HG03565 (cell line): ENCODE measurements at regions not wholly inside any gene's neighbourhood (a gene's known extent, or its start where the extent isn't known, plus 50 kb on each side); places are given as distances from the start of the nearest gene placed in this dataset.
A peak's percentile ranks its signal among the peaks of the same experiment; 100 is the strongest.
"Not testable (repeated sequence)": the region's sequence is repeated elsewhere in the genome, so short reads cannot be mapped to it uniquely, and the experiment has no call there.

Source experiments
- ATAC-seq: cut with Tn5 transposase; IDR thresholded peaks from one replicate; pipeline ENCODE4 v1.9.1; 2021; ENCODE audit warnings: mild to moderate bottlenecking, moderate library complexity; ENCODE audit not compliant: unreplicated experiment

DNA sequence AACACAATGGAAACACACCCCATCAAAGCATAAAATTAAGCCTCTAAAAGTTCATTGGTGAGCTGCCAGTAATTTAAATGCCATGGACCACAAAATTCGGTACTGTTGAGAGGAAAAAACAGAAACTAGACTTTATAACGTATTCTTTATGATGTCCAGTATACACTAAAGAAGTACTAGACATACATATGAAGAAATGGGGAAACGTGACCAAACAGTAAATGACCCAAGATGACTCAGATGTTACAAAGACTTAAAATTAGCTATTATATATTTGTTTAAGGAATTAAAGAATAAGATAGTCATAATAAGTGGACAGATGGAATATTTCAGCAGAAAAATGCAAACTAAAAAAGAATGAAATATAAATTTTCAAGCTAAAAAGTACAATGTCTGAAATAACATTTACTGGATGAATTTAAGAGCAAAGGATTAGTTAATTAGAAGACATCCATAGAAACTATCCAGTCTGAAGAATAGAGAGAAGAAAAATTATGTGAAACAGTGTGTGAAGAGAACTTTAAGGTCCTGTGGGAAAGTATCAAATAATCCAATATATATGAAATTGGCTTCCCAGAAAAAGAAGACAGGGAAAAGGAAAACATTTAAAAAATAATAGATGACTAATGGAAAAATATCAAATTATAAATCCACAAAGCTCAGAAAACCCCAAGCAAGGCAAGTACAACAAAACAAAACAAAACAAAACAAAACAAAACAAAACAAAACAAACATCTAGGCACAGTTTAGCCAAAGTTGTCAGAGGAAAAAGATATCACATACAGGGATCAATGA lies 69.4 kb downstream of the SAMD9 start:
- no peak for ATAC-seq

DNA sequence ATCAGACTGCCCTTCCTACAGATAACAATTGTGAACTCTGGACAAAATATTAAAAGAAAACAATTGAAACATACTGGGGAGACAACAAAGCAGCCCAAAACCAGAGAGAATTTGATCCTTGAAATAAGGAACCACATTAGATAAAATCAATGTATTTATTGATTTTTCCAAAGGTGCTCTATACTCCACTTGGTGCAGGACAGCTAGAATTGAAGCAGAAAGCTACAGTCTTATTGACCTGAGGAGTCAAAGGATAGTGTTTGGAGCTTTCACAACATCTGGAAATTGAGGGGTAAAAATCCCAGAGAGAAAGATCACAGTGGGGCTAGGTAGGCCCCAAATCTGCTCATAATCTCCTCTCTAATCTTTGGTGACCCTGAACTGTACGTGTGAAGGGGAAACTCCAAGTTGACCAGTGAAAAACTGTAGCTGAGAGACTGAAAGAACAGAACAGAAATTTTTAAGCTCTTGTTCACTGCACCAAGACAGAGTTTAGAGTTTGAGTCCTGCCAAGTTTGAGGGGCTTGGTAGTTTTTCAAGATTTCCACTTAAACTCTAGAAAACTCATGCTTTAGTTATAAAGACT lies 70.2 kb downstream of the SAMD9 start:
- ATAC-seq = no peak

- ATAC-seq = no peak
Observed at GRCh38 chr7:93046641-93047040, 71.1 kb downstream of the SAMD9 start.

- no peak for ATAC-seq
Observed at GRCh38 chr7:93044147-93044810, 73.5 kb downstream of the SAMD9 start.

- no peak for ATAC-seq
Observed at GRCh38 chr7:93043385-93043985, 74.3 kb downstream of the SAMD9 start.

GRCh38 chr7:93040355-93040754 lies 77.4 kb downstream of the SAMD9 start:
- ATAC-seq = no peak

DNA sequence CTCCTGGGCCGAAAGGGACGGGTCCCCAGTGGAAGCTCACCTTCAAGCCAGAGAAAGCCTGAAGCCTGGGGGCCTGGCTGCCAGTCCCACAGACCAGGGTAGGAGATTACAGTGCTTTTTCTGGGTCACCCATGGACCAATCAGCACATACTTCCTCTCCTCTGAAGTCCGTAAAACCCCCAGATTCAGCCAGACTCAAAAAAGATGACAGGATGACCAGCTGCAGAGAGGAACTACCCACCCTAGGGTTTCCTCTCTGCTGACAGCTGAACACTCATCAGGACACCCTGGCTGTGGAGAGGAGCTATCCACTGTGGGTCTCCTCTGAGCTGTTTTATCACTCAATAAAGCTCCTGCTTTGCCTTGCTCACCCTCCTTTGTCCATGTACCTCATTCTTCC lies 78.0 kb downstream of the SAMD9 start:
- ATAC-seq = no peak

GRCh38 chr7:93039282-93039681 lies 78.5 kb downstream of the SAMD9 start:
- no peak for ATAC-seq

GRCh38 chr7:93036807-93037206 lies 81.0 kb downstream of the SAMD9 start:
- peak; percentile 94 for ATAC-seq

GRCh38 chr7:93036149-93036640 lies 81.6 kb downstream of the SAMD9 start:
- ATAC-seq = no peak

DNA sequence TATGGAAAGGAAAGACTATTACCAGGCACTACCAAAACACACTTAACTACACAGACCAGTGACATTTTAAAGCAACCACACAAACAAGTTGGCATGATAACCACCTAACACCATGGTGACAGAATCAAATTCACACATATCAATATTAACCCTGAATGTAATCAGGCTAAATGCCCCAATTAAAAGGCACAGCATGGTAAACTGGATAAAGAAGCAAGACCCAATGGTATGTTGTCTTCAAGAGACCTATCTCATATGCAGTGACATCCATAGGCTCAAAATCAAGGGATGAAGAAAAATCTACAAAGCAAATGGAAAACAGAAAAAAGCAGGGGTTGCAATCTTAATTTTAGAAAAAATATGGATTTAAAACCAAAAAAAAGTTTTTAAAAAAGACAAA lies 86.0 kb downstream of the SAMD9 start:
- ATAC-seq = no peak

DNA sequence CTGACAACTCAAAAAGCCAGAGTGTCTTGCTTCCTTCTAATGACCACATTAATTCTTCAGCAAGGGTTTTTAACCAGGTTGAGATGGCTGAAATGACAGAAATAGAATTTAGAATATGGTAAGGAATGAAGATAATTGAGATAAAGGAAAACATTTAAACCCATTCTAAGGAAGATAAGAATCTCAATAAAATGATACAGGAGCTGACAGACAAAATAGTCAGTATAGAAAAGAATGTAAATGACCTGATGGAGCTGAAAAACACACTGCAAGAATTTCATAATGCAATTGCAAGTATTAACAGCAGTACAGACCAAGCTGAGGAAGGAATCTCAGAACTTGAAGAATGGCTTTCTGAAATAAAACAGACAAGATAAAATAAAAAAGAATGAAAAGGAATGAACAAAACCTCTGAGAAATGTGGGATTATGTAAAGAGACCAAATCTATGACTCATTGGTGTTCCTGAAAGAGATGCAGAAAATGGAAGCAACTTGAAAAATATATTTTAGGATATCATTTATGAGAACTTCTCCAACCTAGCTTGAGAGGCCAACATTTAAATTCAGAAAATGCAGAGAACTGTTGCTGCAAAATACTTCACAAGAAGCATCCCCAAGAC lies 87.1 kb downstream of the SAMD9 start:
- no peak for ATAC-seq

GRCh38 chr7:93029056-93029455 lies 88.7 kb downstream of the SAMD9 start:
- ATAC-seq = no peak

DNA sequence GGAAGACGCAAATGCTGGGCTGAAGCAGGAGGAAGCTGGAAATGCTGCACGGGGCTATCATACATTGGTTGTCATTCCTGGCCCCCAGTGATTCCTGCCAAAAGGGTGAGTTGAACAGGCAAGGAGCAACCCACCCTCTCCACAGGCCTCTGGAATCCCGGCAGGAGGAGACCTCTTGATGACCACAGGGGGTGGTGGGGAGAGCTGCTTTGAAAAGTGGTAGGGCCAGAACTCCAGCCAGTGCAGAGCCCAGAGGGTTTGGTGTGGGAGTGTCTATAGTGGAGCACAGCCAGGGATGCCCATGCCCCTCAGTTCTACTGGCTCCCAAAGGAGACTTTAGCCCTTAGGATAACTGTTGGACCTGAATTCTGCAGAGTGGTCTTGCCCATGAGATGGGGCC lies 89.2 kb downstream of the SAMD9 start:
- no peak for ATAC-seq

DNA sequence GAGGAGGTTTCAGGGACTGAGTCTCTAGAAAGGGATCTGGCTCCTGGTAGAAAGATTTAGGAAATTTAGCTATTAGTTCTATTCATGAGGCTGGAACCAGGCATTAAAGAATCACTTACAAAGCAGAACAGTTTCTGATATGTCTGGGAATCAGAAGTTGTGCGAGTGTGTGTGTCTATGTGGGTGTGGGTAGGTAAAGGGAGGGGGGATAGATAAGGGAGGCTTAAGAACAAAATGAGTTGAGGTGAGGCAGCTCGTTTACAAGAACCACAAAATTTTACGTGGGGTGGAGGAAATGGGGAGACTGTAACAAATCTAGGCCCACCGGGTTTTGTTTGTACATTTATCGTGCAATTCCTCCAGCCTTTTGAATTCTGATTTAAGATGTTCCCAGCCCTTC lies 90.7 kb downstream of the SAMD9 start:
- ATAC-seq = no peak

DNA sequence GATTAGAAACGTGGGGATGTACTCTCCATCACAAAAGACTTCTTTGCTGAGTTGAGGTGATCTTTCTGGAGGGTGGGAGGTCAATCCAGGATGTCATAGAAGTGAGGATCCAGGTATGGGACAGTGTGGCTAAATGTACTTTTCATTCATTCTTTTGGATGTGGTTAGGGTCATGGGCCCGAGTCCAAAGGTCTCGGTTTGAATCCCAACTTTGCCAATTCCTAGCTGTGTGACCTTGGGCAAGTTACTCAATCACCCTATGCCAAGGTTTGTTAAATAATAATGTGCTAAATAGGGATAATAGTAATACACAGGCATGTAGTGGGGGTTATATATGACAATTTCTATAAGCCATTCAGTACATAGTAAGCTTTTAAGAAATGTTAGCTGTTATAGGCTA lies 91.4 kb downstream of the SAMD9 start:
- no peak for ATAC-seq

DNA sequence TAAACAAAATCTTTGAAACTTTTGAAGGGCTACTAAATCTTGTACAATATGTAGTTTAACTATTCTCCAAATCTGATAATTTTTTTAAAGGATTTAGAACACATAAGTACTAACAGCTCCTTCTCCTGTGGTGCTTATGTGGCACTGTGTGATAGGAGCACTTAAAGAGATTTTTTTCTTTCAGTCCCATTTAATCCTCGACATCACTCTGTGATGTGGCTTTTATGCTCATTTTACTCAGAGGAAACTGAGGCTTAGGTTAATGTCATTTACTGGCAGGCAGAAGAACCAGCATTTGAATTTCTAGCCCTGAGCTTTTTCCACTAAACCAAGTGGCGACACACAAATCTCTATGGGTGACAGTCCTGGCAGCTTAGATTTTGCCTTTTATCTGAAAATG lies 92.4 kb downstream of the SAMD9 start:
- ATAC-seq = no peak

- not testable (repeated sequence) for ATAC-seq
Observed at GRCh38 chr7:93022931-93023478, 94.8 kb downstream of the SAMD9 start.

- ATAC-seq = no peak
Observed at GRCh38 chr7:93021748-93022147, 96.0 kb downstream of the SAMD9 start.

DNA sequence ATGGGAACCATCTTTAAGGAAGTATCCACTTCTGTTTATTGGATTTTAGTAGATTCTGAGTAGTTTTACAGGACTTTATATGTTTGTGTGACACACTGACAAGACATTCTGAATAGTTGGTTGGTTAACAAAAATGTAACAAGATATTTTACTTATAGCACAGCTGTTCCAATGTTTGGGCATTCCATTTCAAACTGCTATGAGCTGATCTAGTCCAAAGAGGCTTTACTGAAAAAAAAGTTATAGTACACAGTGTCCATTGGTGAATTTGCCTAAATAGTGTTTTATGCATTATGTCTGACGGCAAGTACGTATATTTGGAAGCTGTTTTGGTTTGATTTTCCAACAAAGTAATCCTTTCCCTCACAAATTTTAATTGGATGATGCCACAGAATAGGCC lies 99.1 kb downstream of the SAMD9 start:
- ATAC-seq = no peak
